PC-9 (cell line): ENCODE measurements at regions not wholly inside any gene's neighbourhood (a gene's known extent, or its start where the extent isn't known, plus 50 kb on each side); places are given as distances from the start of the nearest gene placed in this dataset.
"Not testable (repeated sequence)": the region's sequence is repeated elsewhere in the genome, so short reads cannot be mapped to it uniquely, and the experiment has no call there.

Source experiments
- BruUV-seq: library from RNA; stranded (reverse); fragments of 400-500 nt; replicated peaks from 2 replicates; lab custom pipeline; 2021; lab: Mats Ljungman, UMichigan
- CTCF ChIA-PET: fragments of 300-600 bp; sonication (Branson Sonifier 250); formaldehyde crosslinking; loops from one replicate; lab custom pipeline; 2022; ENCODE audit warnings: antibody characterized with exemption; lab: Charles Lee
- POLR2A ChIA-PET: fragments of 300-600 bp; sonication (Branson Sonifier 250); formaldehyde crosslinking; loops from one replicate; lab custom pipeline; 2022; ENCODE audit warnings: antibody characterized with exemption; ENCODE audit not compliant: unreplicated experiment; lab: Charles Lee
- DNase-seq, 2 experiments: peaks; one replicate each; pipeline versions ENCODE4 v3.0.0 to v3.0.0-alpha.2; 2015 to 2022; ENCODE audit warnings: mixed read lengths in 1 of 2
- H2AFZ ChIP-seq: fragments of 200-600 bp; sonication (generic); 2 replicates; pipeline ENCODE4 v1.8.1; 2017; ENCODE audit warnings: antibody characterized with exemption
- H3F3A ChIP-seq: fragments of 200-600 bp; sonication (generic); 2 replicates; pipeline ENCODE4 v1.8.1; 2017; ENCODE audit warnings: antibody characterized with exemption, mild to moderate bottlenecking, low read depth; ENCODE audit not compliant: insufficient read depth
- H3K27ac ChIP-seq: fragments of 200-600 bp; sonication (generic); 2 replicates; pipeline ENCODE4 v1.6.1; 2016; ENCODE audit warnings: mixed run types
- H3K27me3 ChIP-seq: fragments of 200-600 bp; sonication (generic); 2 replicates; pipeline ENCODE4 v1.6.1; 2016; ENCODE audit warnings: low read depth, mixed run types; ENCODE audit not compliant: insufficient read depth
- H3K36me3 ChIP-seq: fragments of 200-600 bp; sonication (generic); 2 replicates; pipeline ENCODE4 v1.6.1; 2016; ENCODE audit warnings: low read depth, mixed run types
- H3K4me1 ChIP-seq: fragments of 200-600 bp; sonication (generic); replicated peaks from 2 replicates; pipeline ENCODE4 v1.6.1; 2016; ENCODE audit warnings: mixed run types; ENCODE audit not compliant: insufficient read depth
- H3K4me2 ChIP-seq: fragments of 200-600 bp; sonication (generic); 2 replicates; pipeline ENCODE4 v1.6.1; 2017; ENCODE audit warnings: mixed run types
- H3K4me3 ChIP-seq: fragments of 200-600 bp; sonication (generic); 2 replicates; pipeline ENCODE4 v1.6.1; 2016; ENCODE audit warnings: mixed run types
- H3K79me2 ChIP-seq: fragments of 200-600 bp; sonication (generic); 2 replicates; pipeline ENCODE4 v1.6.1; 2017; ENCODE audit warnings: low read depth, mixed run types
- H3K9me2 ChIP-seq: fragments of 200-600 bp; sonication (generic); 2 replicates; pipeline ENCODE4 v1.8.1; 2017; ENCODE audit warnings: mild to moderate bottlenecking; ENCODE audit not compliant: insufficient read depth
- H3K9me3 ChIP-seq: fragments of 200-600 bp; sonication (generic); 2 replicates; pipeline ENCODE4 v1.8.1; 2016; ENCODE audit warnings: low read depth; ENCODE audit not compliant: insufficient read depth
- H4K20me1 ChIP-seq: fragments of 200-600 bp; sonication (generic); 2 replicates; pipeline ENCODE4 v1.8.1; 2017; ENCODE audit not compliant: insufficient read depth
- intact Hi-C: fragments of 100-400 bp; cut with micrococcal nuclease; formaldehyde crosslinking; loops from one replicate; pipeline ENCODE4 v1.10.0; 2022; ENCODE audit not compliant: unreplicated experiment

DNA sequence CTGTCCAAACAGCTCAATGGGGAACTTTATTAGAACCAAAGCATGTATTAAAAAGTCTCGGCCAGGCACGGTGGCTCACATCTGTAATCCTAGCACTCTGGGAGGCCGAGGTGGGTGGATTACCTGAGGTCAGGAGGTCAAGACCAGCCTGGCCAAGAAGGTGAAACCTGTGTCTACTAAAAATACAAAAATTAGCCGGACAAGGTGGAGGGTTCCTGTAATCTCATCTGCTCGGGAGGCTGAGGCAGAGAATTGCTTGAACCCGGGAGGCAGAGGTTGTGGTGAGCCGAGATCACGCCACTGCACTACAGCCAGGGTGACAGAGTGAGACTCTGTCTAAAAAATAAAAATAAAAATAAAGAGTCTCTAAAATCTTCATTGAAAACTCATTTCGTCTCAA lies 132.8 kb upstream of the TPTE start:
- BruUV-seq, DNase-seq, H2AFZ ChIP-seq, CTCF ChIA-PET, H3F3A ChIP-seq, intact Hi-C loops, H3K9me3 ChIP-seq, POLR2A ChIA-PET, H3K27ac ChIP-seq, H3K4me1 ChIP-seq, H4K20me1 ChIP-seq, H3K4me3 ChIP-seq, H3K4me2 ChIP-seq, H3K27me3 ChIP-seq, H3K9me2 ChIP-seq, H3K36me3 ChIP-seq, H3K79me2 ChIP-seq: not testable (repeated sequence)

- H3K4me2 ChIP-seq, H4K20me1 ChIP-seq, BruUV-seq, intact Hi-C loops, H3K36me3 ChIP-seq, H3K4me3 ChIP-seq, H2AFZ ChIP-seq, H3K9me3 ChIP-seq, POLR2A ChIA-PET, H3K27me3 ChIP-seq, H3K4me1 ChIP-seq, CTCF ChIA-PET, H3K9me2 ChIP-seq, H3F3A ChIP-seq, DNase-seq, H3K27ac ChIP-seq, H3K79me2 ChIP-seq: not testable (repeated sequence)
These were observed 129.1 kb upstream of the TPTE start for GRCh38 chr21:10392301-10392700.

DNA sequence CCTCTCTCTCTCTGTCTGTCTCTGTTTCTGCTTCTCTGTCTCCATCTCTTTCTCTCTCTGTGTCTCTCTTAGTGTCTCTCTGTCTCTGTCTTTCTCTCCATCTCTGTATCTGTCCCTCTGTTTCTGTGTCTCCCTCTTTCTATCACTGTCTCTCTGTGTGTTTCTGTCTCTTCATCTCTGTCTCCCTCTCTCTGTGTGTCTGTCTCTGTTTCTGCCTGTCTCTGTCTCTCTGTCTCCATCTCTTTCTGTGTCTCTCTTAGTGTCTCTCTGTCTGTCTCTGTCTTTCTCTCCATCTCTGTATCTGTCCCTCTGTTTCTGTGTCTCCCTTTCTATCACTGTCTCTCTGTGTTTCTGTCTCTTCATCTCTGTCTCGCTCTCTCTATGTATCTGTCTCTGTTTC lies 125.4 kb upstream of the TPTE start:
- H3K27me3 ChIP-seq, H3F3A ChIP-seq, DNase-seq, H3K4me3 ChIP-seq, intact Hi-C loops, BruUV-seq, H3K36me3 ChIP-seq, CTCF ChIA-PET, H4K20me1 ChIP-seq, H3K9me3 ChIP-seq, H2AFZ ChIP-seq, H3K9me2 ChIP-seq, H3K4me2 ChIP-seq, H3K27ac ChIP-seq, H3K79me2 ChIP-seq, POLR2A ChIA-PET, H3K4me1 ChIP-seq: not testable (repeated sequence)

DNA sequence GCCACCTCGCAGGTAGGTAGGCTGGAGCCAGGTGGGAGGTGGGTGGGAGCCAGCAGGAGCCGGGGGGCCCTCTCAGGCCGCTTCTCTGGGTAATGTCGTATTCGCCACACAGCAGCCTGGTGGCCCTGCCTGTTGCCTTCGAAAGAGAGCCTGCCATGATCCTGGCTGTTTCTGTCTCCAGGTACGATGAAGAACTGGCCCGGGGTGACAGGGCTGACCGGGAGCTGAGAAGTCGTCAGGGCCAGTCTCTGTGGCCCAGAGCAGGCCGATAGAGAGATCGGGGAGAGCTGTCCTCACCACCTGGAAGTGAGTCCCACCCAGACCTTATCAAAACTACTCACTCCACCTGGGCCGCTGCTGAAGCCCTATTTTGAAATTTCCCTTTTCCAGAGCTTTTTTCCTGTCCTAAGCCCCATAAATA lies 123.9 kb upstream of the TPTE start:
- H3K27me3 ChIP-seq, CTCF ChIA-PET, H3K9me2 ChIP-seq, H3K36me3 ChIP-seq, H3K4me2 ChIP-seq, H3F3A ChIP-seq, H3K79me2 ChIP-seq, H3K4me3 ChIP-seq, H3K9me3 ChIP-seq, H2AFZ ChIP-seq, BruUV-seq, H4K20me1 ChIP-seq, POLR2A ChIA-PET, DNase-seq, H3K4me1 ChIP-seq, intact Hi-C loops, H3K27ac ChIP-seq: not testable (repeated sequence)

DNA sequence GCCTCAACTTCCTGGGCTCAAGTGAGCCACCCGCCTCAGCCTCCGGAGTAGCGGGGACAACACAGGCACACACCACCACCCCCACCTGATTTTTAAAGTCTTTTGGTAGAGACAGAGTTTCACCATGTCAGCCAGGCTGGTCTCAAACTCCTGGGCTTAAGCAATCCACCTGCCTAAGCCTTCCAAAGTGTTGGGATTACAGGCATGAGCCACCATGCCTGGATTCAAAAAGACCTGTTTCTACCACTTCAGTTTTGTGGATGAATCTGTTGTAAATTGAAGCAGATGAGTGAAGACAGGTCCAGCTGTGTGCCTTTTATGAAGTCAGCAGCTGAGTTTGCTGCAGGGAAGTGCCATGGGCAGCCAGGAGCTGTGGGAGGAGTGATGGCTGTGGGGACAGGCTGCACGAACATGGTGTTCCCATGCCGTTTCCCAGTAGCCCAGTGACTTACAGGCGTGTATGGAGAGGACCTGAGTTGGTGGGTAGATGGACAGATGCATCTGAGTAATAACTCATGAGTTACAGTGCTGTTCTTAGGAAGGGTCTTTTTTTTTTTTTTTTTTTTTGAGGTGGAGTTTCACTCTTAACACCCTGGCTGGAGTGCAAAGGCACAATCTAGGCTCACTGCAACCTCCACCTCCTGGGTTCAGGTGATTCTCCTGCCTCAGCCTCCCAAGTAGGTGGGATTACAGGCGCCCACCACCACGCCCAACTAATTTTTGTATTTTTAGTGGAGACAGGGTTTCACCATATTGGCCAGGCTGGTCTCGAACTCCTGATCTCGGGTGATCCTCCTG lies 122.5 kb upstream of the TPTE start:
- H3K9me2 ChIP-seq, H3K27ac ChIP-seq, DNase-seq, POLR2A ChIA-PET, intact Hi-C loops, H3K4me3 ChIP-seq, CTCF ChIA-PET, H3K4me2 ChIP-seq, H4K20me1 ChIP-seq, BruUV-seq, H3K79me2 ChIP-seq, H3K36me3 ChIP-seq, H3K9me3 ChIP-seq, H2AFZ ChIP-seq, H3F3A ChIP-seq, H3K4me1 ChIP-seq, H3K27me3 ChIP-seq: not testable (repeated sequence)

DNA sequence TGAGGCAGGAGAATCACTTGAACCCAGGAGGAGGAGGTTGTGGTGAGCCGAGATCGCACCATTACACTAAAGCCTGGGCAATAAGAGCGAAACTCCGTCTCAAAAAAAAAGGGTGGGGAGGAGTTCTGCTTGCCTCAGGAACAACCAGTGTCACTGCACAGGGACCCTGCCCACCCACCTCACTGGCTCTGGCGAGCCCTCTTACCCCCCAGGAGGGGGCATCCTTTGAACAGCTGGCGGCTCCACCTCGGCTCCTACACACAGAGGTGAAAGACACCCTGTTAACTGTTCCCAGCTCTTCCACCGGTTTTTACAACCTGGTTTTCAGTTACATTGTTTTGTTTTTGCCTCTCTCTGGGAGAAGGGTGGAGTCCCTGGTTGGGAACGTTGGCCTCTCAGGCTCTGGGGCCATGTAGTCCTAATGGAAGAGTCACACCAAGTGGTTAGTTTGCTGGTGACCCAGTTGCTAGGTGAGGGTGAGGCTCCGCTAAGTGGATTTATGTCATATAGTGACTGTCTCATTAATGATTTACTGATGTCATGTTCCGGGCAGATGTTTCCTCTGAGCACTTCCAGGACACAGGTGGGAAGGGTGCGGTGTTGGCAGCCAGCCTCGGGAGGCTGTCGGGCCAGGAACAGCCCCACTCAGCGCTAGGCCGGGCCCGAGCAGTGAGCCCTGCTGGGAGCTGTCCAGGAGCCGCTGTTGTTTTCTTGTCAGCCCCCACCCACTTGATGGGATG lies 120.6 kb upstream of the TPTE start:
- DNase-seq, H3K4me1 ChIP-seq, H3K36me3 ChIP-seq, H3K27ac ChIP-seq, H3K79me2 ChIP-seq, H3F3A ChIP-seq, H3K9me2 ChIP-seq, H2AFZ ChIP-seq, H4K20me1 ChIP-seq, intact Hi-C loops, CTCF ChIA-PET, H3K27me3 ChIP-seq, H3K9me3 ChIP-seq, H3K4me2 ChIP-seq, H3K4me3 ChIP-seq, BruUV-seq, POLR2A ChIA-PET: not testable (repeated sequence)

DNA sequence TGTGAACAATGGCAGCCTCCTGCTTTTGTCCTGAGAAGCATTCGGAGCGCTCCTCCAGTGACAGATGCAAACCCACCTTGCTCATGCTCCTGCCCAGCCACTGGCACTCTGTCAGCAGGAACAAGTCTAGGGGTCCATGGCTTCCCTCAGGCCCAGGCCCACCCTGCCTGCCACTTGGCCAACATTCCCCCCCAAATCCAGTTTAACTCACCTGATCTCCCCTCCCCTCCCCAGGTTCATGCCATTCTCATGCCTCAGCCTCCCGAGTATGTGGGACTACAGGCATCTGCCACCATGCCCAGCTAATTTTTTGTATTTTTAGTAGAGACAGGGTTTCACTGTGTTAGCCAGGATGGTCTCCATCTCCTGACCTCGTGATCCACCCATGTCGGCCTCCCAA lies 118.9 kb upstream of the TPTE start:
- H3K4me2 ChIP-seq, H3K27ac ChIP-seq, intact Hi-C loops, H3K4me1 ChIP-seq, H4K20me1 ChIP-seq, DNase-seq, H3K4me3 ChIP-seq, H3K9me2 ChIP-seq, H3F3A ChIP-seq, H3K9me3 ChIP-seq, BruUV-seq, H3K79me2 ChIP-seq, H3K36me3 ChIP-seq, H2AFZ ChIP-seq, POLR2A ChIA-PET, CTCF ChIA-PET, H3K27me3 ChIP-seq: not testable (repeated sequence)
